Activated naive CD4-positive, alpha-beta T cell treated with anti-CD3 and anti-CD28 coated beads, Interleukin-2, amount 10 ng/mL, durations not matched to agents 7 days and 5 days (primary cell): ENCODE measurements at regions not wholly inside any gene's neighbourhood (a gene's known extent, or its start where the extent isn't known, plus 50 kb on each side); places are given as distances from the start of the nearest gene placed in this dataset.
"Not testable (repeated sequence)": the region's sequence is repeated elsewhere in the genome, so short reads cannot be mapped to it uniquely, and the experiment has no call there.

Experiments used
- CTCF ChIA-PET: fragments of 350-600 bp; sonication (Branson Sonifier 250); formaldehyde crosslinking; loops from one replicate; lab custom pipeline; 2021; ENCODE audit warnings: antibody characterized with exemption; lab: Charles Lee
- DNase-seq: peaks from one replicate; pipeline ENCODE4 v3.0.0-alpha.2; 2020
- H3K27ac Mint-ChIP-seq: one replicate; pipeline ENCODE4 v1.8.0; 2021; ENCODE audit warnings: mild to moderate bottlenecking, moderate library complexity, mixed read lengths
- H3K27me3 Mint-ChIP-seq: one replicate; pipeline ENCODE4 v1.8.0; 2021; ENCODE audit warnings: mild to moderate bottlenecking, mixed read lengths
- H3K36me3 Mint-ChIP-seq: one replicate; pipeline ENCODE4 v1.8.0; 2021; ENCODE audit warnings: mixed read lengths
- H3K4me1 Mint-ChIP-seq: one replicate; pipeline ENCODE4 v1.8.0; 2021; ENCODE audit warnings: mixed read lengths
- H3K4me3 Mint-ChIP-seq: one replicate; pipeline ENCODE4 v1.8.0; 2021; ENCODE audit warnings: mild to moderate bottlenecking, moderate library complexity, mixed read lengths
- H3K9me3 Mint-ChIP-seq: one replicate; pipeline ENCODE4 v1.8.0; 2021; ENCODE audit warnings: mixed read lengths

GRCh38 chr4:177494791-177495190 is 52.6 kb upstream of the AGA start:
- Mint-ChIP-seq H3K27me3 (no peaks in the 10 kb centered on the region), H3K4me1 (no peaks in the 10 kb centered on the region), H3K36me3 (no peaks in the 10 kb centered on the region), H3K4me3 (no peak overlapping the region), H3K9me3 (peaks cover under 1% of the 10 kb centered on the region), H3K27ac (no peak overlapping the region)
- CTCF ChIA-PET: no interaction called here
- no peak for DNase-seq

- not testable (repeated sequence) for H3K4me3 Mint-ChIP-seq
Observed at GRCh38 chr4:177495626-177496025, 53.4 kb upstream of the AGA start.

GRCh38 chr4:177499537-177499936 is 57.3 kb upstream of the AGA start:
- Mint-ChIP-seq H3K4me3 (no peak overlapping the region), H3K27me3 (no peaks in the 10 kb centered on the region), H3K27ac (no peak overlapping the region), H3K36me3 (peaks cover 3% of the 10 kb centered on the region), H3K4me1 (peaks cover 21% of the 10 kb centered on the region), H3K9me3 (peaks cover 8% of the 10 kb centered on the region)
- CTCF ChIA-PET: no interaction called here
- DNase-seq: no peak

More at GRCh38 chr4:177495626-177496025, 53.4 kb upstream of the AGA start:
- H3K27me3 Mint-ChIP-seq, H3K36me3 Mint-ChIP-seq, H3K4me1 Mint-ChIP-seq, DNase-seq, H3K27ac Mint-ChIP-seq, H3K9me3 Mint-ChIP-seq: not testable (repeated sequence)
- CTCF ChIA-PET: interaction anchor here (0.8 kb wide), 1 partner anchor 9 kb away, joined by 3 read pairs; no protein-coding TSS in a partner anchor

- Mint-ChIP-seq H3K27me3 (no peaks in the 10 kb centered on the region), H3K27ac (no peak overlapping the region), H3K4me3 (no peak overlapping the region), H3K9me3 (peaks cover 3% of the 10 kb centered on the region), H3K36me3 (peaks cover 3% of the 10 kb centered on the region), H3K4me1 (peaks cover 27% of the 10 kb centered on the region)
- no peak for DNase-seq
- CTCF ChIA-PET: interaction anchor here (0.9 kb wide), 2 partner anchors 9 to 36 kb away, joined by 3 to 4 read pairs; no protein-coding TSS in a partner anchor
Observed at GRCh38 chr4:177505171-177505615, 63.0 kb upstream of the AGA start.

- Mint-ChIP-seq H3K4me3 (no peak overlapping the region), H3K27ac (no peak overlapping the region), H3K36me3 (no peaks in the 10 kb centered on the region), H3K4me1 (peaks cover 8% of the 10 kb centered on the region), H3K9me3 (no peaks in the 10 kb centered on the region), H3K27me3 (no peaks in the 10 kb centered on the region)
- DNase-seq: no peak
- CTCF ChIA-PET: no interaction called here
Observed at GRCh38 chr4:177508662-177509061, 66.4 kb upstream of the AGA start.

GRCh38 chr4:177509226-177509745 is 67.0 kb upstream of the AGA start:
- peaks cover 7% of the 10 kb centered on the region for H3K4me1 Mint-ChIP-seq
- H3K4me3 Mint-ChIP-seq: no peak overlapping the region
- CTCF ChIA-PET: no interaction called here
- no peak overlapping the region for H3K27ac Mint-ChIP-seq
- no peaks in the 10 kb centered on the region for H3K36me3 Mint-ChIP-seq
- DNase-seq: no peak
- H3K9me3 Mint-ChIP-seq: no peaks in the 10 kb centered on the region
- no peaks in the 10 kb centered on the region for H3K27me3 Mint-ChIP-seq

GRCh38 chr4:177511611-177512010 is 69.4 kb upstream of the AGA start:
- no peak overlapping the region for H3K27ac Mint-ChIP-seq
- CTCF ChIA-PET: no interaction called here
- no peaks in the 10 kb centered on the region for H3K4me1 Mint-ChIP-seq
- DNase-seq: no peak
- no peak overlapping the region for H3K4me3 Mint-ChIP-seq
- H3K9me3 Mint-ChIP-seq: no peaks in the 10 kb centered on the region
- no peaks in the 10 kb centered on the region for H3K36me3 Mint-ChIP-seq
- no peaks in the 10 kb centered on the region for H3K27me3 Mint-ChIP-seq

GRCh38 chr4:177512646-177513045 is 70.4 kb upstream of the AGA start:
- no peaks in the 10 kb centered on the region for H3K9me3 Mint-ChIP-seq
- no peak overlapping the region for H3K27ac Mint-ChIP-seq
- no peak overlapping the region for H3K4me3 Mint-ChIP-seq
- H3K36me3 Mint-ChIP-seq: no peaks in the 10 kb centered on the region
- CTCF ChIA-PET: no interaction called here
- H3K27me3 Mint-ChIP-seq: no peaks in the 10 kb centered on the region
- H3K4me1 Mint-ChIP-seq: no peaks in the 10 kb centered on the region
- DNase-seq: no peak

- CTCF ChIA-PET: no interaction called here
- Mint-ChIP-seq H3K4me3 (no peak overlapping the region), H3K36me3 (no peaks in the 10 kb centered on the region), H3K27me3 (no peaks in the 10 kb centered on the region), H3K27ac (no peak overlapping the region), H3K4me1 (no peaks in the 10 kb centered on the region), H3K9me3 (no peaks in the 10 kb centered on the region)
- no peak for DNase-seq
Observed at GRCh38 chr4:177517862-177518261, 75.6 kb upstream of the AGA start.

GRCh38 chr4:177519481-177520260 is 77.4 kb upstream of the AGA start:
- no peak for DNase-seq
- no peaks in the 10 kb centered on the region for H3K9me3 Mint-ChIP-seq
- no peaks in the 10 kb centered on the region for H3K27me3 Mint-ChIP-seq
- H3K4me1 Mint-ChIP-seq: no peaks in the 10 kb centered on the region
- CTCF ChIA-PET: no interaction called here
- no peak overlapping the region for H3K27ac Mint-ChIP-seq
- no peak overlapping the region for H3K4me3 Mint-ChIP-seq
- H3K36me3 Mint-ChIP-seq: no peaks in the 10 kb centered on the region

GRCh38 chr4:177528620-177529019 is 86.4 kb upstream of the AGA start:
- Mint-ChIP-seq H3K4me3 (no peak overlapping the region), H3K27ac (no peak overlapping the region), H3K36me3 (no peaks in the 10 kb centered on the region), H3K9me3 (no peaks in the 10 kb centered on the region), H3K27me3 (no peaks in the 10 kb centered on the region), H3K4me1 (no peaks in the 10 kb centered on the region)
- CTCF ChIA-PET: interaction anchor here (0.7 kb wide), 1 partner anchor 1779 kb away, joined by 3 read pairs; no protein-coding TSS in a partner anchor
- no peak for DNase-seq

GRCh38 chr4:177530561-177530960 is 88.3 kb upstream of the AGA start:
- Mint-ChIP-seq H3K4me3 (no peak overlapping the region), H3K36me3 (no peaks in the 10 kb centered on the region), H3K27ac (no peak overlapping the region), H3K27me3 (no peaks in the 10 kb centered on the region), H3K9me3 (no peaks in the 10 kb centered on the region), H3K4me1 (no peaks in the 10 kb centered on the region)
- DNase-seq: no peak
- CTCF ChIA-PET: no interaction called here

- CTCF ChIA-PET: no interaction called here
- no peaks in the 10 kb centered on the region for H3K36me3 Mint-ChIP-seq
- H3K4me3 Mint-ChIP-seq: no peak overlapping the region
- no peaks in the 10 kb centered on the region for H3K27me3 Mint-ChIP-seq
- H3K27ac Mint-ChIP-seq: no peak overlapping the region
- H3K4me1 Mint-ChIP-seq: no peaks in the 10 kb centered on the region
- DNase-seq: no peak
- H3K9me3 Mint-ChIP-seq: no peaks in the 10 kb centered on the region
Observed at GRCh38 chr4:177532358-177532757, 90.1 kb upstream of the AGA start.

- H3K36me3 Mint-ChIP-seq, H3K9me3 Mint-ChIP-seq, DNase-seq, H3K27me3 Mint-ChIP-seq, H3K27ac Mint-ChIP-seq, H3K4me3 Mint-ChIP-seq, CTCF ChIA-PET, H3K4me1 Mint-ChIP-seq: not testable (repeated sequence)
Observed at GRCh38 chr4:177534841-177535240, 92.6 kb upstream of the AGA start.

GRCh38 chr4:177546745-177547144 is 104.5 kb upstream of the AGA start:
- Mint-ChIP-seq H3K9me3 (peaks cover 3% of the 10 kb centered on the region), H3K4me3 (no peak overlapping the region), H3K27ac (no peak overlapping the region), H3K27me3 (no peaks in the 10 kb centered on the region), H3K4me1 (peaks cover 2% of the 10 kb centered on the region), H3K36me3 (no peaks in the 10 kb centered on the region)
- CTCF ChIA-PET: no interaction called here
- no peak for DNase-seq
